GM12864 (cell line): ENCODE measurements at regions not wholly inside any gene's neighbourhood (a gene's known extent, or its start where the extent isn't known, plus 50 kb on each side); places are given as distances from the start of the nearest gene placed in this dataset.

Experiments
- DNase-seq: peaks from one replicate; pipeline ENCODE4 v3.0.0-alpha.2; 2011; ENCODE audit warnings: low read depth
- H3K4me3 ChIP-seq: 2 replicates; pipeline ENCODE4 v1.5.1; 2011; ENCODE audit warnings: mild to moderate bottlenecking, low read depth, low read length, control low read depth
- CTCF ChIP-seq: IDR thresholded peaks from 2 replicates; pipeline ENCODE4 v1.5.1; 2011; ENCODE audit warnings: low read depth, mild to moderate bottlenecking, moderate library complexity, low read length, control low read depth, inconsistent platforms; ENCODE audit errors: missing control alignments

GRCh38 chr4:149993030-149993429, 85.2 kb upstream of the DCLK2 start:
- TF ChIP-seq CTCF, result no peak
- H3K4me3 ChIP-seq, result no peak overlapping the region
- no peak for DNase-seq

GRCh38 chr4:149995134-149995756, 83.0 kb upstream of the DCLK2 start:
- no peak for DNase-seq
- H3K4me3 ChIP-seq, result no peak overlapping the region
- no peak for TF ChIP-seq CTCF

DNA sequence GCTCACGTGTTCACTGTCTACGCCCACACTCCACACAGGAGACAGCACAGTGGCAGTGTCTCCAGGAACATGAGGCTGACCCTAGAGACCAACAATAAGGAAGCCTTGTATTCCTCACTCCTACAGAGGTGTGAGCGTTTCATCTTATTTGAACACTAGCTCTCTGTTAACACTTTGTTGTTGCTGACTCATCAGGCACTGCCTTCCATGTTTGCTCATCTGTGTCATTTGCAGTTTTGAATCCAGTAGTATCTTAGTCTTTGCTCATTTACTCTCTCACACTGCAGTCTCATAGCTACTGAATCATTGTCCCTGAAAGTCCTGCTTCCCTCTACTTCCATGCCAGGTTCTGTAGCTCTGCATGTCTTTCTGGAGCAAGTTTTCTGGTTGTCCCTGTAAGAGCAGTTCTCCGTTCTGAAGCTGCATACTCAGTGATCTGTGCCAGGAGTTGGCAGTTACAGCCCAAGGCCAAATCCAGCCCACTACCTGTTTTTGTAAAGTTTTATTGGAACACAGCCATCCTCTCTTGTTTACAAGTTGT, 80.3 kb upstream of the DCLK2 start:
- TF ChIP-seq CTCF, result no peak
- no peak for DNase-seq
- H3K4me3 ChIP-seq, result no peak overlapping the region

- H3K4me3 ChIP-seq, result no peak overlapping the region
- peak; percentile 57 for TF ChIP-seq CTCF
- DNase-seq, result no peak
Measured at GRCh38 chr4:149999485-150000074, 78.7 kb upstream of the DCLK2 start.

DNA sequence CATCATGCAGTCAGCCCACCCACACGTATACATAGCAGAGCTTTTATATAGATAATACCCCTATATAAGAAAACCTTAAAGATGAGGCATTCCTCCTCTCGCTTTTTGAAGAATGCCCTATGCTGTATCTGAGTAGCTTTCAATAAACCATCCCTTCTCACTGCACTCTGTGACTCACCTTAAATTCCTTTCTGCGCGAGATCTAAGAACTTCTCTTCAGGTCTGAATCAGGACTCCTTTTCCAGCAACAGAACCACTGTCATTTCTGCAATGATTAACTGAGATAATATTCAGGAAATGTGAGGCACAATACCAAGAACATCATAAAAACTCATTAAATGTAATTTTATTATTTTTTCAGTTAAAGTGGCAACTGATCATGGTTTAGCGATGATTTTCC, 76.4 kb upstream of the DCLK2 start:
- H3K4me3 ChIP-seq, result no peak overlapping the region
- no peak for TF ChIP-seq CTCF
- no peak for DNase-seq

DNA sequence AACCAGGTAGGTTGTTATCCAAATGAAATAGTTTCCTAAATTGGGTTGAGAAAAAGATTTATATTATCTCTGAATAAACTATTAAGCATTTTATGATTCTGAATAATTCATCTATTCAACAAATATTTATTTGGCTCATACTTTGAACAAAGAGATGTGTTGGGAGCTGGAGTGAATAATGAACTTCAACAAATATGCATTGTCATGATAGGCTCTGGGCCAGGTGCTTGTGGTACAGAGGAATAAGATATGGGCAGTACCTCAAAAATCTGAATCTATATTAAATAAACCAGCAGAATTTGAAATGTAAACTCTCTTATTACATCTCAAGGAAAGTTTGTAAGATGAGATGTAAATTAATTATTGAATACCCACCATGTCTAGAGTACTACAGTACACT, 75.7 kb upstream of the DCLK2 start:
- DNase-seq, result no peak
- no peak overlapping the region for H3K4me3 ChIP-seq
- no peak for TF ChIP-seq CTCF

GRCh38 chr4:150004481-150004880, 73.8 kb upstream of the DCLK2 start:
- TF ChIP-seq CTCF, result no peak
- no peak overlapping the region for H3K4me3 ChIP-seq
- DNase-seq, result no peak
